Upper lobe of left lung (tissue), 4 donors: ENCODE measurements at regions not wholly inside any gene's neighbourhood (a gene's known extent, or its start where the extent isn't known, plus 50 kb on each side); places are given as distances from the start of the nearest gene placed in this dataset.

Experiments used
- CTCF ChIP-seq, 6 experiments: fragments of 450-650 bp in 4 of 6; fragments of 200-600 bp in 2 of 6; sonication (generic) in 2 of 6; IDR thresholded peaks; one replicate each; pipeline ENCODE4 v1.5.1; 2016 to 2019; ENCODE audit warnings: antibody characterized with exemption in 6 of 6
- EP300 ChIP-seq, 4 donors: sonication (generic); formaldehyde crosslinking; IDR thresholded peaks; one replicate each; pipeline ENCODE4 v1.5.1; 2017; ENCODE audit warnings: antibody characterized with exemption in 4 of 4, control low read depth in 2 of 4
- POLR2A ChIP-seq, 4 donors: fragments of 450-650 bp; IDR thresholded peaks; one replicate each; pipeline ENCODE4 v1.5.1; 2016 to 2017; ENCODE audit warnings: antibody characterized with exemption in 4 of 4, mild to moderate bottlenecking in 2 of 4
- POLR2AphosphoS5 ChIP-seq, 2 donors: sonication (generic); formaldehyde crosslinking; IDR thresholded peaks; one replicate each; pipeline ENCODE4 v1.5.1; 2017; ENCODE audit warnings: antibody characterized with exemption in 2 of 2

- TF ChIP-seq CTCF (IDR thresholded peaks at IDR 0.05), result no peak
- no peak for TF ChIP-seq POLR2AphosphoS5 (IDR thresholded peaks at IDR 0.05)
- TF ChIP-seq POLR2A (IDR thresholded peaks at IDR 0.05), result no peak
- TF ChIP-seq EP300 (IDR thresholded peaks at IDR 0.05), result no peak
Measured at GRCh38 chr7:52154382-52154781, 837.8 kb upstream of the COBL start.
